ENCODE measurements at regions not wholly inside any gene's neighbourhood (a gene's known extent, or its start where the extent isn't known, plus 50 kb on each side); places are given as distances from the start of the nearest gene placed in this dataset.

GRCh38 chr11:57082125-57082524, 93.4 kb downstream of the OR5AK2 start:
- H3K27me3 ChIP-seq = no peaks in the 10 kb centered on the region
- no peak overlapping the region for H3K4me3 ChIP-seq
- no peak for DNase-seq (ENCODE audit: low spot score in 2 of 2)
- intact Hi-C loops (cut with DNase I) = no loop called here
- no peak overlapping the region for H3K27ac ChIP-seq
- no peaks in the 10 kb centered on the region for H3K4me1 ChIP-seq
- H3K36me3 ChIP-seq = no peaks in the 10 kb centered on the region
- no peaks in the 10 kb centered on the region for H3K9me3 ChIP-seq
- no peak for TF ChIP-seq CTCF (IDR thresholded peaks at IDR 0.05)

- no peak overlapping the region for H3K27ac ChIP-seq
- H3K36me3 ChIP-seq = no peaks in the 10 kb centered on the region
- TF ChIP-seq CTCF (IDR thresholded peaks at IDR 0.05) = no peak
- no peak overlapping the region for H3K4me3 ChIP-seq
- H3K27me3 ChIP-seq = no peaks in the 10 kb centered on the region
- no peaks in the 10 kb centered on the region for H3K9me3 ChIP-seq
- H3K4me1 ChIP-seq = no peaks in the 10 kb centered on the region
- intact Hi-C loops (cut with DNase I) = no loop called here
- DNase-seq (ENCODE audit: low spot score in 2 of 2) = no peak
Observed at GRCh38 chr11:57083641-57084385, 95.1 kb downstream of the OR5AK2 start.

GRCh38 chr11:57085611-57086010, 96.1 kb upstream of the LRRC55 start:
- Histone ChIP-seq H3K4me1 (no peaks in the 10 kb centered on the region), H3K9me3 (no peaks in the 10 kb centered on the region), H3K27me3 (no peaks in the 10 kb centered on the region), H3K36me3 (no peaks in the 10 kb centered on the region), H3K4me3 (no peak overlapping the region), H3K27ac (no peak overlapping the region)
- intact Hi-C loops (cut with DNase I) = no loop called here
- no peak for TF ChIP-seq CTCF (IDR thresholded peaks at IDR 0.05)
- no peak for DNase-seq (ENCODE audit: low spot score in 2 of 2)

GRCh38 chr11:57087991-57088390, 93.8 kb upstream of the LRRC55 start:
- H3K27ac ChIP-seq = no peak overlapping the region
- no peaks in the 10 kb centered on the region for H3K27me3 ChIP-seq
- no peak for DNase-seq (ENCODE audit: low spot score in 2 of 2)
- no peak for TF ChIP-seq CTCF (IDR thresholded peaks at IDR 0.05)
- H3K4me1 ChIP-seq = no peaks in the 10 kb centered on the region
- H3K9me3 ChIP-seq = no peaks in the 10 kb centered on the region
- H3K36me3 ChIP-seq = no peaks in the 10 kb centered on the region
- intact Hi-C loops (cut with DNase I) = no loop called here
- no peak overlapping the region for H3K4me3 ChIP-seq

GRCh38 chr11:57092028-57092698, 89.6 kb upstream of the LRRC55 start:
- intact Hi-C loops (cut with DNase I) = no loop called here
- no peaks in the 10 kb centered on the region for H3K36me3 ChIP-seq

More at GRCh38 chr11:57092028-57092698, 89.6 kb upstream of the LRRC55 start:
- H3K9me3 ChIP-seq = no peaks in the 10 kb centered on the region
- no peak for TF ChIP-seq CTCF (IDR thresholded peaks at IDR 0.05)
- no peak overlapping the region for H3K4me3 ChIP-seq
- no peak for DNase-seq (ENCODE audit: low spot score in 2 of 2)
- no peaks in the 10 kb centered on the region for H3K27me3 ChIP-seq
- no peaks in the 10 kb centered on the region for H3K4me1 ChIP-seq
- no peak overlapping the region for H3K27ac ChIP-seq

Data from ascending aorta (tissue), 2 donors.